HCT116 (cell line): ENCODE measurements at regions not wholly inside any gene's neighbourhood (a gene's known extent, or its start where the extent isn't known, plus 50 kb on each side); places are given as distances from the start of the nearest gene placed in this dataset.

ENCODE experiments used
- ATAC-seq: fragments of 200-7000 bp; cut with Tn5 transposase; 2 replicates; pipeline ENCODE4 v1.9.1; 2020; ENCODE audit warnings: mild to moderate bottlenecking, moderate library complexity
- BruUV-seq: library from RNA; stranded (reverse); fragments of 400-500 nt; replicated peaks from 2 replicates; lab custom pipeline; 2021; lab: Mats Ljungman, UMichigan
- CTCF ChIA-PET: fragments of 300-600 bp; sonication (Branson Sonifier 250); formaldehyde crosslinking; loops from one replicate; lab custom pipeline; 2021; ENCODE audit warnings: antibody characterized with exemption; lab: Charles Lee
- POLR2A ChIA-PET: fragments of 300-600, 350-600 bp; sonication (Branson Sonifier 250); formaldehyde crosslinking; loops from one replicate; lab custom pipeline; 2021; ENCODE audit warnings: antibody characterized with exemption; lab: Charles Lee
- RAD21 ChIA-PET, 2 experiments: fragments of 300-600 bp; sonication (Branson Sonifier 250); formaldehyde crosslinking; loops; one replicate each; lab custom pipeline; 2023; ENCODE audit warnings: low total read pairs in 2 of 2; ENCODE audit not compliant: uncharacterized antibody in 2 of 2, unreplicated experiment in 2 of 2, low non-redundant PET in 1 of 2; lab: Charles Lee
- DNase-seq: peaks from one replicate; pipeline ENCODE4 v3.0.0-alpha.2; 2010; ENCODE audit warnings: low read depth, low spot score
- H2AFZ ChIP-seq: fragments of 200-600 bp; shearing (Covaris generic), sonication (generic); 2 replicates; pipeline ENCODE4 v1.6.1; 2017; ENCODE audit warnings: low read depth, mixed run types, mixed read lengths, antibody characterized with exemption, low read length; ENCODE audit not compliant: poor library complexity, severe bottlenecking
- H3K27ac ChIP-seq: 2 replicates; pipeline ENCODE4 v1.5.1; 2012; ENCODE audit warnings: low read depth, low read length
- H3K27me3 ChIP-seq: fragments of 200-600 bp; sonication (generic); 2 replicates; pipeline ENCODE4 v1.6.1; 2016; ENCODE audit warnings: mixed run types, low read length, mixed read lengths; ENCODE audit not compliant: insufficient read depth
- H3K36me3 ChIP-seq, 2 experiments: fragments of 200-500 bp in 1 of 2; fragments of 200-600 bp in 1 of 2; sonication (Bioruptor generic) in 1 of 2; sonication (generic) in 1 of 2; 2 replicates each; pipeline versions ENCODE4 v1.5.1 to v1.6.1; 2014 to 2016; ENCODE audit warnings: low read length in 2 of 2, inconsistent platforms in 1 of 2, mixed read lengths in 1 of 2, mixed run types in 1 of 2; ENCODE audit not compliant: insufficient read depth in 2 of 2, control insufficient read depth in 1 of 2
- H3K4me1 ChIP-seq, 2 experiments: fragments of 200-600 bp in 1 of 2; sonication (generic) in 1 of 2; 2 replicates each; pipeline versions ENCODE4 v1.5.1 to v1.6.1; 2012 to 2017; ENCODE audit warnings: low read length in 2 of 2, inconsistent platforms in 1 of 2, mild to moderate bottlenecking in 1 of 2, mixed read lengths in 1 of 2, mixed run types in 1 of 2, moderate library complexity in 1 of 2; ENCODE audit not compliant: insufficient read depth in 2 of 2, control insufficient read depth in 1 of 2
- H3K4me2 ChIP-seq: fragments of 200-600 bp; sonication (generic); 2 replicates; pipeline ENCODE4 v1.6.1; 2017; ENCODE audit warnings: mixed run types, low read length, mixed read lengths
- H3K4me3 ChIP-seq, 2 experiments: fragments of 200-600 bp in 1 of 2; sonication (generic) in 1 of 2; replicated peaks in 1 of 2; 2 replicates each; pipeline ENCODE4 v1.5.1; 2011 to 2016; ENCODE audit warnings: low read length in 2 of 2, control low read depth in 1 of 2, low read depth in 1 of 2, mild to moderate bottlenecking in 1 of 2, mixed read lengths in 1 of 2, mixed run types in 1 of 2
- H3K79me2 ChIP-seq: fragments of 200-600 bp; sonication (generic); 2 replicates; pipeline ENCODE4 v1.6.1; 2017; ENCODE audit warnings: mild to moderate bottlenecking, mixed run types, low read length, moderate library complexity, mixed read lengths; ENCODE audit not compliant: insufficient read depth
- H3K9ac ChIP-seq: fragments of 200-600 bp; sonication (generic); 2 replicates; pipeline ENCODE4 v1.6.1; 2016; ENCODE audit warnings: low read length, mixed read lengths
- H3K9me2 ChIP-seq: fragments of 200-600 bp; sonication (generic), shearing (Covaris generic); 2 replicates; pipeline ENCODE4 v1.6.1; 2017; ENCODE audit warnings: mixed run types, mild to moderate bottlenecking, moderate library complexity; ENCODE audit not compliant: insufficient read depth
- H3K9me3 ChIP-seq, 2 experiments: fragments of 200-500 bp in 1 of 2; fragments of 200-600 bp in 1 of 2; sonication (Bioruptor generic) in 1 of 2; sonication (generic) in 1 of 2; 2 replicates each; pipeline ENCODE4 v1.6.1; 2014 to 2017; ENCODE audit warnings: low read length in 2 of 2, mixed read lengths in 2 of 2, inconsistent platforms in 1 of 2, low read depth in 1 of 2, mild to moderate bottlenecking in 1 of 2, mixed run types in 1 of 2, moderate library complexity in 1 of 2; ENCODE audit not compliant: control insufficient read depth in 1 of 2, insufficient read depth in 1 of 2
- H4K20me1 ChIP-seq: fragments of 200-600 bp; sonication (generic), shearing (Covaris generic); 2 replicates; pipeline ENCODE4 v1.6.1; 2017; ENCODE audit warnings: mixed run types, mild to moderate bottlenecking, moderate library complexity; ENCODE audit not compliant: insufficient read depth
- CBX3 ChIP-seq: IDR thresholded peaks from 2 replicates; pipeline ENCODE4 v1.6.1; 2012; ENCODE audit warnings: low read depth
- CTCF ChIP-seq, 3 experiments: fragments of 200-600 bp in 1 of 3; sonication (generic) in 1 of 3; IDR thresholded peaks in 2 of 3; conservative IDR thresholded peaks in 1 of 3; 2 replicates each; pipeline ENCODE4 v1.5.1; 2012 to 2017; ENCODE audit warnings: low read depth in 2 of 3, low read length in 2 of 3, antibody characterized with exemption in 1 of 3, borderline replicate concordance in 1 of 3, control low read depth in 1 of 3, mild to moderate bottlenecking in 1 of 3, mixed read lengths in 1 of 3, mixed run types in 1 of 3, moderate library complexity in 1 of 3; ENCODE audit not compliant: insufficient read depth in 1 of 3
- EGR1 ChIP-seq: IDR thresholded peaks from 2 replicates; pipeline ENCODE4 v1.6.1; 2012; ENCODE audit warnings: low read depth
- EZH2 ChIP-seq: fragments of 200-600 bp; sonication (generic); IDR thresholded peaks from 2 replicates; pipeline ENCODE4 v1.6.1; 2017; ENCODE audit warnings: antibody characterized with exemption, mixed run types
- RAD21 ChIP-seq: IDR thresholded peaks from 2 replicates; pipeline ENCODE4 v1.6.1; 2012; ENCODE audit warnings: low read depth, mild to moderate bottlenecking
- SIN3A ChIP-seq: IDR thresholded peaks from 2 replicates; pipeline ENCODE4 v1.6.1; 2012; ENCODE audit warnings: low read depth
- YY1 ChIP-seq: IDR thresholded peaks from 2 replicates; pipeline ENCODE4 v1.6.1; 2011; ENCODE audit warnings: low read length, low read depth, moderate library complexity, mild to moderate bottlenecking; ENCODE audit not compliant: insufficient replicate concordance; ENCODE audit errors: extremely low read depth
- ZBTB33 ChIP-seq: IDR thresholded peaks from 2 replicates; pipeline ENCODE4 v1.6.1; 2011; ENCODE audit warnings: mild to moderate bottlenecking, low read length, moderate library complexity; ENCODE audit not compliant: insufficient replicate concordance; ENCODE audit errors: extremely low read depth
- ZNF274 ChIP-seq: fragments of 200-500 bp; sonication (Bioruptor generic); IDR thresholded peaks from 2 replicates; pipeline ENCODE4 v1.6.1; 2014; ENCODE audit warnings: mild to moderate bottlenecking, low read depth, low read length, inconsistent platforms
- intact Hi-C: fragments of 100-400 bp; cut with micrococcal nuclease; formaldehyde crosslinking; loops from 2 replicates; pipeline ENCODE4 v1.10.0; 2022

DNA sequence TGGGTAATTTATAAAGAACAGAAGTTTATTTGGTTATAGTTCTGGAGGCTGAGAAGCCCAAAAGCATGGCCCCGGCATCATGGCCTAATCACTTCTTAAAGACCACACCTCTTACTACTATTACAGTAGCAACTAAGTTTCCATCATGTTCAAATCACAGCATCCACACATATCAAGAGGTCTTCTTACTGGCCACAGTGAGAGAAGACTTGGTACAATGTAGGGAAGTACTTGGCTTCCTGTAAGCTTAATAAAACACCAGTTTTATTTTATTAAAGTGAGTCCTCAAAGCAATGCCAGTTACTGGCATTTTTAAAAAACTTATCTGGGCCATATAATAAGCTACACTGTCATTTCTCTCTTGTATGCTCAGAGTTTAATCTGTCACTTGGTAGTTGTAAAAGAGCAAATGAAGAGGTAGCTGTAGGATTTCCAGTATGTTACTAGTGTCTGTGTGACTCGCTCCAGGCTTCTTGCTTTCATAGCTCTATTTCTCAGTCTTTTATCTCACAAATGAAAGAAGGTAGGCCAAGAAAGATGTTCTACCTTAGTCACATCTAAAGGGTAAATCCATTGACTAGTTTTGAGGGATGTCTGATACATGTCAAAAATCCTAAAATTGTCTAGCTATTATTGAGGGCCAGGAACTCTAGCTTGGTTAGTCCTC is 159.2 kb upstream of the CPEB2 start (continued):
- TF ChIP-seq CTCF (IDR thresholded peaks at IDR 0.05 in 2 of 3, conservative IDR thresholded peaks at IDR 0.05 in 1 of 3; ENCODE audit: borderline replicate concordance in 1 of 3, insufficient read depth in 1 of 3, low read depth in 2 of 3, low read length in 2 of 3) (no peak), YY1 (no peak)

DNA sequence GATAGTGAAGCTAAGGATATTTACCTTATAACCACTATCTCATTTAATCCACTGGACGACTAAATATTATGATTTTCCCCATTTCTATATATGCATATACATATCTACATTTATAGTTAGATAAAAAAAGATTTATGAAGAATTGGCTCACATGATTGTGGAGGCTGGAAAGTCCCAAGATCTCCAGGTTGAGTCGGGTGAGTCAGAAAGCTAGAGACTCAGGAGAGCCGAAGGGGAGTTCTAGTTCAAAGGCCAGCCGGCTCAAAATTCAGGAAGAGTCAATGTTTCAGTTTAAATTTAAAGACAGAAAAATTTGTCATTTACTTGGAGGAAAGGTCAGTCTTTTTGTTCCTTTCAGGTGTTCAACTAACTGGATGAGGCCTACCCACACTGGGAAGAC is 158.2 kb upstream of the CPEB2 start:
- BruUV-seq = no TSS peak
- no peak for DNase-seq
- TF ChIP-seq CBX3 = no peak
- TF ChIP-seq RAD21 = no peak
- no peak for TF ChIP-seq CTCF (IDR thresholded peaks at IDR 0.05 in 2 of 3, conservative IDR thresholded peaks at IDR 0.05 in 1 of 3; ENCODE audit: borderline replicate concordance in 1 of 3, insufficient read depth in 1 of 3, low read depth in 2 of 3, low read length in 2 of 3)
- no peak for TF ChIP-seq ZBTB33
- no peak for TF ChIP-seq ZNF274
- no peak for TF ChIP-seq EZH2
- no peak for TF ChIP-seq YY1
- no peak for TF ChIP-seq SIN3A
- no peak for TF ChIP-seq EGR1
- intact Hi-C loops = no loop called here
- Histone ChIP-seq H3K4me1 (peaks cover 3 to 12% of the 10 kb centered on the region in 2 experiments; a peak in 2 of 4 replicates), H3K4me2 (no peak overlapping the region), H4K20me1 (no peaks in the 10 kb centered on the region), H3K9ac (no peak overlapping the region), H3K27me3 (no peaks in the 10 kb centered on the region), H3K9me2 (no peaks in the 10 kb centered on the region), H3K9me3 (no peaks in the 10 kb centered on the region), H3K79me2 (no peaks in the 10 kb centered on the region), H3K27ac (no peak overlapping the region), H3K4me3 (no peak overlapping the region), H2AFZ (no peak overlapping the region), H3K36me3 (no peaks in the 10 kb centered on the region)
- CTCF ChIA-PET = no interaction called here
- RAD21 ChIA-PET = no interaction called here
- no peak for ATAC-seq
- POLR2A ChIA-PET = no interaction called here
